Mesodermal cell (in vitro differentiated cells): ENCODE measurements at regions not wholly inside any gene's neighbourhood (a gene's known extent, or its start where the extent isn't known, plus 50 kb on each side); places are given as distances from the start of the nearest gene placed in this dataset.
"Not testable (repeated sequence)": the region's sequence is repeated elsewhere in the genome, so short reads cannot be mapped to it uniquely, and the experiment has no call there.

ENCODE experiments used
- H3K27ac ChIP-seq: 2 replicates; pipeline ENCODE4 v1.7.0; 2013; ENCODE audit warnings: mild to moderate bottlenecking, low read depth, low read length, moderate library complexity; ENCODE audit not compliant: severe bottlenecking
- H3K36me3 ChIP-seq: 2 replicates; pipeline ENCODE4 v1.7.1; 2013; ENCODE audit warnings: mild to moderate bottlenecking, low read length, moderate library complexity; ENCODE audit not compliant: control insufficient read depth, insufficient read depth
- H3K4me1 ChIP-seq: one replicate; pipeline ENCODE4 v1.7.1; 2013; ENCODE audit warnings: mild to moderate bottlenecking, low read length; ENCODE audit not compliant: insufficient read depth, control insufficient read depth, poor library complexity, severe bottlenecking
- H3K4me3 ChIP-seq: 2 replicates; pipeline ENCODE4 v1.7.0; 2013; ENCODE audit warnings: low read length, control low read depth, mild to moderate bottlenecking; ENCODE audit not compliant: insufficient read depth, poor library complexity, severe bottlenecking; ENCODE audit errors: extremely low read depth
- H3K9me3 ChIP-seq: 2 replicates; pipeline ENCODE4 v1.7.1; 2013; ENCODE audit warnings: mild to moderate bottlenecking, low read length, moderate library complexity; ENCODE audit not compliant: control insufficient read depth
- WGBS, 2 experiments: methylation state at CpG; one replicate each; pipeline ENCODE4 v1.1.5; 2013; ENCODE audit warnings: missing lambda C conversion rate in 2 of 2; ENCODE audit not compliant: insufficient coverage in 2 of 2; 5-methylcytosine and 5-hydroxymethylcytosine counted together

DNA sequence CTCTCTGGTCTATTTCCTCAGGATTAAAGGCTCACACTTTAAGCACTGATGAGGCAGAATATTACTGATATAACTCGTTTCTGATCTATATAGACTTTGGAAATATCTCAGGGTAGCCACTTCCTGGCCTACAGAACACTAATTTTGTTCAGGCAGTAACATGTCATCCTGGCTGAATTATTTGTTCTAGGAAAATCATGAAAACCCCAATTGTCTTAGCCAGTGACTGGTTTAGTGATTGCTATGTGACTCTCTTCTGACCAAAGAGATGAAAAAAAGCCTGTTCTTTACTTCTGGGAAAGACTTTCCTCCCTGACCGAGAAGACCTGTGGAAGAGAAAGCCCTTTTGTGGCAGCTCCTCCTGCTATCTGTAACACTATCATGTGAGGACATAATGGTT, 453.7 kb downstream of the SETD4 start:
- H3K36me3 ChIP-seq = no peaks in the 10 kb centered on the region
- H3K27ac ChIP-seq = no peak overlapping the region
- H3K4me3 ChIP-seq = no peak overlapping the region
- WGBS, 2 experiments = 100% methylated on average over 1 of the region's 2 CpGs; no CpG with 5 or more reads in 1 of the 2 experiments
- no peaks in the 10 kb centered on the region for H3K4me1 ChIP-seq
- H3K9me3 ChIP-seq = no peaks in the 10 kb centered on the region

DNA sequence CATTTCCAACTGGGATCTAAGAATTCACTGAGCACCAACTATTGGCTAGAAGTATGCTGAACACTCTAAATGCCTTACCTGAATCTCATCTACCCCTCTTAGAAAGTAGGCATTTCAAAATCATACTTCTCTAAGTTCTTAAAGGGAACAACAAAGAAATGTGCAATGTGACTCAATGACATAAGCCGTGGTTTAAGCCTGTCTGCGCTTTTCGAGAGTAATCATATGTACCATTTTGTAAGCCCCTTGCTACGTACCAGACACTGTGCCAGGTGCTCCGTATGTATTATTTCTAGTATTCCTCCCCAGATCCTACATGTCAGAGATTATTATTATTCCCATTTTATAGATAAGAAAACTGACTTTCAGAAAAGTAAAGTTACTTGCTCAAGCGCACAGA, 454.2 kb downstream of the SETD4 start:
- 91 to 97% methylated on average over 4 to 5 of the region's 6 CpGs for WGBS, 2 experiments
- no peak overlapping the region for H3K4me3 ChIP-seq
- no peaks in the 10 kb centered on the region for H3K36me3 ChIP-seq
- no peaks in the 10 kb centered on the region for H3K9me3 ChIP-seq
- no peak overlapping the region for H3K27ac ChIP-seq
- H3K4me1 ChIP-seq = no peaks in the 10 kb centered on the region

DNA sequence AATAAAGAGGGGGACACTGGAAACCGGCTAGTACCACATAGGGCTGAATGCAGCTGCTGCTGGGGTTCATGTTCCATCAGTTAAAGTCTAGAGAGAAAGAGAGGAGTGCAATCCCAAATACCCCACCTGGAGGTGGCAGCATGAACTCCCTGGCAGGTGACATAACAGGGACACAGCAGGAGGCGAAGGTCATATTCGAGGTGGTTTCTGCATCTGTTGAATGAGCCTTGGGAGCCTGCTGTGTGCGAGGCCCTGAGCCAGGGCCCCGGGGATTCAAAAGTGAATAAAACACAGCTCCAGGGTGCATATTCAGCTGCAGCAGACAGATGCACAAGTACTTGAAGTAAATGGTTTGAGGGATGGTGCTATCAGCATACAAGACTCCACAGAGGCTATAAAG, 456.8 kb downstream of the SETD4 start:
- Histone ChIP-seq H3K4me3 (no peak overlapping the region), H3K36me3 (no peaks in the 10 kb centered on the region), H3K4me1 (no peaks in the 10 kb centered on the region), H3K9me3 (no peaks in the 10 kb centered on the region), H3K27ac (no peak overlapping the region)
- WGBS, 2 experiments = 66 to 78% methylated on average over 4 to 5 of the region's 5 CpGs

DNA sequence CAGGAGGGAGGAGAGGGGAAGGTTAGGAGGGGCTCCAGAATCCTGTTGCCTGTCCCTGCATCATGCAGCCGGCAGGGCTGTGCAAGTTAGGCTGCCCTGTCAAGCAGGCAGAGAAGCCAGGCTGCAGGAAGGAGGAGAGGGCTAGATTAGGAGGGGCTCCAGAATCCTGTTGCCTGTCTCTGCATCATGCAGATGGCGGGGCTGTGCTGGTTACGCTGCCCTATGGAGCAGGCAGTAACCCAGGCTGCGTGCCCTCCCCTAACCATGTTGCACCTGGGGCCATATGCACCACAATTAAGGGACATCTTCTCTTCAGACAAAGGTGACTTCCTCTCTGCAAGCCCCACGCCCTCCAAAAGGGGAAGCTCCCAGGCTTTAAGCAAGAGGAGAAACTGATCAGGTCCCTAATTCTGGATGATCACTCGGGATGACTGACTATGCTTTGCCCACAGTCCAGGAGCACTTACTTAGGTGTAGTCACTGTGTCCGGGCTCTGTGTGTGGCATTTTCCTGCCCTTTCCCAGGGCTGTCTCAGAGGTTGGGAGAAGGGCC, 457.4 kb downstream of the SETD4 start:
- 70 to 81% methylated on average over 7 of the region's 7 CpGs for WGBS, 2 experiments
- H3K36me3 ChIP-seq = no peaks in the 10 kb centered on the region
- H3K4me3 ChIP-seq = no peak overlapping the region
- no peaks in the 10 kb centered on the region for H3K9me3 ChIP-seq
- H3K4me1 ChIP-seq = no peaks in the 10 kb centered on the region
- no peak overlapping the region for H3K27ac ChIP-seq

DNA sequence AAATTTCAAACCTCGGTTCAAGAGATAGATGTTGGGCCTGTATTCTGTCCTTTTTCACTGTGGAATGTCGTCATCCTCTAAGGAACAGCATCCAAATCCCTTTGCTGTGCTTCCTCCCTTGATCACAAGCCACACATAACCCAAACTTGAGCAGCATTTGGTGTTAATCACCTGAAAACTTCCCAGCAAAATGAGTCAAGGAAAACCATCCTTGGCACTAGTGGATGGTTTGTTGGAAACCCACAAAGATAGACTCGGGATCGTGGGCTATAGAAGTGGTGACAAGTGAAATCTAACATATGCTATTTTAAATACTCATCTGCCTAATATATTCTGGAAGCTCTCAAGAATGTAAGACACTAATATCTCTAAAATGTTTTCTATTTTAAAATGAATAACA, 459.1 kb downstream of the SETD4 start:
- 84 to 90% methylated on average over 2 of the region's 4 CpGs for WGBS, 2 experiments
- H3K36me3 ChIP-seq = no peaks in the 10 kb centered on the region
- H3K4me1 ChIP-seq = no peaks in the 10 kb centered on the region
- no peak overlapping the region for H3K27ac ChIP-seq
- no peaks in the 10 kb centered on the region for H3K9me3 ChIP-seq
- no peak overlapping the region for H3K4me3 ChIP-seq

DNA sequence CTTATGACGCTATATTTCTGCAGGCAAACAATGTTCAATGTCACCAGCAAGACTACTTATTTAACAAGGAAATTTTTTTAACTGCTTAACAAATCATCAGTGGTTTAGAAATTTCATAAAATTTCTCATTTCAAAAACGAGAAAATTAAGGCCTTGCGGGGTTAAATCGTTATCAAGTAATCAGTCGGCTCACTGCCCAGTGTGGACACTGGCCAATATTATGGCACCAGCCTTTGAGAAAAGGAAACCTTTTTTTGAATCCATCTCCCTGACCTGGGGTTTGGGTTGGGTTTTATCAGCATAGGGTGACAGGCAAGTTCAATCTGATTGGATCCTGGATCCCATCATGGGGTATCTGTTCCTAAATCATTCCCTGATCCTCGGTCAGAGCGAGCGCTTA, 461.2 kb downstream of the SETD4 start:
- no peaks in the 10 kb centered on the region for H3K9me3 ChIP-seq
- no peak overlapping the region for H3K27ac ChIP-seq
- H3K4me3 ChIP-seq = no peak overlapping the region
- no peaks in the 10 kb centered on the region for H3K4me1 ChIP-seq
- no peaks in the 10 kb centered on the region for H3K36me3 ChIP-seq
- WGBS, 2 experiments = 80 to 82% methylated on average over 4 to 7 of the region's 8 CpGs

DNA sequence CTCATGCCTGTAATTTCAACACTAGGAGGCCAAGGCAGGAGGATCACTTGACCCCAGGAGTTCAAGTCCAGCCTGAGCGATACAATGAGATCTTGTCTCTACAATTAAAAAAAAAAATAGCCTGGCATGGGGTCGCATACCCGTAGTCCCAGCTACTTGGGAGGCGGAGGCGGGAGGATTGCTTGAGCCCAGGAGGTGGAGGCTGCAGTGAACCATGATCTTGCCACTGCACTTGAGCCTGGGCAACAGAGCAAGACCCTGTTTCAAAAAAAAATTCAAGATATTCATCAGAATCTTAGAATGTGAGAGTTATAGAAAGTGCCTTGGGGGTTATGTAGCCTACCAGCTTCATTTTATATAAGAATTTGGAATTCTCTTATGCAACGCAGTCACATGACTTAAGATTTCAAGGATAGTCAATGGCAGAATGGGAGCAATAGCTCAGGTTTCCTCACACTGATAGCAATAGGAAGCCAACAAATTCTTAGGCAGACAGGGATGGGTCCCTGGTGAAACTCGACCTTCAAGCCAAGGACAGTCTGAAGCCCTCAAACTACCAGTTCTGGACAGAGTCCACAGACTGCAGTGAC, 462.5 kb downstream of the SETD4 start:
- H3K4me3 ChIP-seq = no peak overlapping the region
- H3K9me3 ChIP-seq = no peaks in the 10 kb centered on the region
- no peaks in the 10 kb centered on the region for H3K36me3 ChIP-seq
- 88 to 95% methylated on average over 6 to 7 of the region's 7 CpGs for WGBS, 2 experiments
- H3K27ac ChIP-seq = no peak overlapping the region
- peaks cover 9% of the 10 kb centered on the region for H3K4me1 ChIP-seq

DNA sequence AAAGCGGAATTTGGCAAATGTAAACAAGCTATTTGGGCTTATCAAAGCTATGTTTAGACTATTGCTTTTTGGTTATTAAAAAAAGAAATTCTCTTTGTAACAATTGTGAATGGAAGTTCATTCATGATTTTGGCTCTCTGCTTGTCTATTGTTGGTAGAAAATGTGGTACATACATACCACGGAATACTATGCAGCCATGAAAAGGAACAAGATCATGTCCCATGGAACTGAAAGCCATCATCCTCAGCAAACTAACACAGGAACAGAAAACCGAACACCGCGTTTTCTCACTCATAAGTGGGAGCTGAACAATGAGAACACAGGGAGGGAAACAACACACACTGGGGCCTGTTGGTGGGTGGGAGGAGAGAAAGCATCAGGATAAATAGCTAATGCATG, 465.4 kb downstream of the SETD4 start:
- WGBS, 2 experiments = 80 to 100% methylated on average over 1 to 2 of the region's 5 CpGs
- no peak overlapping the region for H3K4me3 ChIP-seq
- no peak overlapping the region for H3K27ac ChIP-seq
- H3K9me3 ChIP-seq = no peaks in the 10 kb centered on the region
- no peaks in the 10 kb centered on the region for H3K36me3 ChIP-seq
- H3K4me1 ChIP-seq = peaks cover 15% of the 10 kb centered on the region

DNA sequence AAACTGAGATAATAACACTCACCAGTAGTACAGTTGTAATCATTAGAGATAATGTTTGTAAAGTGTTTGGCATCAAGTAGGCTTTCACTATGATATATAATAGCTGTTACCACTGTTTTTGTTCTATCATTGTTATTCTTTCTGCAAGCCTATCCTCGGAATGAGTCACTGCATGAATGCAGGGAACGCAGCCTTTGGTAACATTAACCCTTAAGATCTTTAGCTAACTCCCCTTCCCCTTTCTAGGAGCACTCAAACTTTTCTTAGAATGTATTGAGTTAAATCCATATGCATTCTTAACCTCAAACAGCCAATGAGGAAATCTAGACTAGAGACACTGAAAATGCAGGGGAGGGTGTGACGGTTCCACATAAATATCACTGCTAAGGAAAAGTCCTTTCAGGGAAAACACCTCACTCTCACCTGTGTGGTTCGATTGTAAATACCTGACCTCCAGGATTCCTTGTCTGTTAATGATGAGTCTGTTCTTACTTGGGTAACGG, 467.3 kb downstream of the SETD4 start:
- peaks cover 15% of the 10 kb centered on the region for H3K4me1 ChIP-seq
- no peaks in the 10 kb centered on the region for H3K36me3 ChIP-seq
- no peaks in the 10 kb centered on the region for H3K9me3 ChIP-seq
- H3K4me3 ChIP-seq = no peak overlapping the region
- 18 to 39% methylated on average over 2 to 3 of the region's 5 CpGs for WGBS, 2 experiments
- no peak overlapping the region for H3K27ac ChIP-seq

DNA sequence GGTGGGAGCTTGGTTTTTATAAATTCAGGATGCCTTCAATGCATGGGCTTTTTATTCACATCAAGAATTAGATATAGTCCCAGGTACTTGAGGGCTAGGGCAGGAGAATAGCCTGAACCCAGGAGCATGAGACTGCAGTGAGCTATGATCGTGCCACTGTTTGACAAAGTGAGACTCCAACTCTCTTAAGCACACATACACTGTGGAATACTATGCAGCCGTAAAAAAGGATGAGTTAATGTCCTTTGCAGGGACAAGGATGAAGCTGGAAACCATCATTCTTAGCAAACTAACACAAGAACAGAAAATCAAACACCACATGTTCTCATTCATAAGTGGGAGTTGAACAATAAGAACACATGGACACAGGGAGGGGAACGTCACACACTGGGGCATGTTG, 470.0 kb downstream of the SETD4 start:
- H3K9me3 ChIP-seq, H3K27ac ChIP-seq, H3K4me3 ChIP-seq, H3K36me3 ChIP-seq: not testable (repeated sequence)
- H3K4me1 ChIP-seq = peaks cover 20% of the 10 kb centered on the region
- WGBS, 2 experiments = 93% methylated on average over 2 of the region's 3 CpGs; no CpG with 5 or more reads in 1 of the 2 experiments

DNA sequence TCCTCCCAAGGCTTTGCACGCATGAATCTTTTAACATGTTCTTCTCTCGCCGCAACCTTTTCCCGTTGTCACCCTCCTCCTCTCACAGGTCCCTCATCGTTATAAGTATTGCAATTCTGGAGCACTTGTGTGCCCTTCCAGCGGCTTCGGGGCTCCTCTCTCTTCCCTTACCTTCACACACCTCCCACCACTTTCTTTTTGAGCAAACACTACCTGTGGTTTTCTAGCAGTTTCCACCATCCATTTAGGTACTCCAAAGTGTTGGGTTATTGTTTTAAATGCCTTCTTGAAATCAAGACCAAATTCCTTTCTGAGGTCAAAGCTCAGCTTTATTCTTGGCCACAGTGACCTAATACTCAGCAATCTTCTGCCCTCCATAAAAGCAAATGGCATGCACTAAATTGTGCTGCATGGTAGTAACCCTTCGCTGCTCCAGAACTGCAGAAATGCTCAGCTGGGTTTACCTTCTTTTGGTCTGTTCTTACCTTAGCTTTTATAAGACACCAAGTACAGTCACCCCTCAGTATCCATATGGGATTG, 472.4 kb downstream of the SETD4 start:
- H3K27ac ChIP-seq = no peak overlapping the region
- H3K4me3 ChIP-seq = no peak overlapping the region
- H3K9me3 ChIP-seq = no peaks in the 10 kb centered on the region
- no peaks in the 10 kb centered on the region for H3K36me3 ChIP-seq
- 93 to 95% methylated on average over 7 of the region's 8 CpGs for WGBS, 2 experiments
- H3K4me1 ChIP-seq = peaks cover 11% of the 10 kb centered on the region
